LNCAP (cell line): ENCODE measurements at regions not wholly inside any gene's neighbourhood (a gene's known extent, or its start where the extent isn't known, plus 50 kb on each side); places are given as distances from the start of the nearest gene placed in this dataset.

ENCODE experiments used
- CTCF ChIP-seq: fragments of 450-650 bp; IDR thresholded peaks from 2 replicates; pipeline ENCODE4 v1.5.1; 2017; ENCODE audit warnings: mild to moderate bottlenecking

- no peak for TF ChIP-seq CTCF
Observed at GRCh38 chr12:19000836-19001235, 128.7 kb upstream of the PLEKHA5 start.

- TF ChIP-seq CTCF: no peak
Observed at GRCh38 chr12:19002216-19002615, 127.3 kb upstream of the PLEKHA5 start.

DNA sequence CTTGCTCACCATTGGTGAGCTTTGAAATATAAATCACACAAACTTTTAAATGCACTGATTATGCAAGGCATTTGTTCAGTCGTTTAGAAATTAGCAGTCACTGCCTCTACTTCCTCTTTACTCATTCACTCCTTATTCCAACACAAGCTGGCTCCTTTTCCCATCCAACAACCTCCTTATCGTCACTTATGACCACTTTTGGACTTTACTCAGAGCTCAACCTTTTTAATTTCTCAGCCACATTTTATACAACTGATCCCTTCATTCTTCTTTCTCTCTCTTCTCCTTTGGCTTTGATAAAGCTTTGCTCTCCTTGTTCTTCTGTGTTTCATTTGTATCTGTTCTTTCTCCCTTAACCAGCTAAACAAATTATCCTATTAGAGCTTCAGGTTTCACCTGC is 126.4 kb upstream of the PLEKHA5 start:
- no peak for TF ChIP-seq CTCF

DNA sequence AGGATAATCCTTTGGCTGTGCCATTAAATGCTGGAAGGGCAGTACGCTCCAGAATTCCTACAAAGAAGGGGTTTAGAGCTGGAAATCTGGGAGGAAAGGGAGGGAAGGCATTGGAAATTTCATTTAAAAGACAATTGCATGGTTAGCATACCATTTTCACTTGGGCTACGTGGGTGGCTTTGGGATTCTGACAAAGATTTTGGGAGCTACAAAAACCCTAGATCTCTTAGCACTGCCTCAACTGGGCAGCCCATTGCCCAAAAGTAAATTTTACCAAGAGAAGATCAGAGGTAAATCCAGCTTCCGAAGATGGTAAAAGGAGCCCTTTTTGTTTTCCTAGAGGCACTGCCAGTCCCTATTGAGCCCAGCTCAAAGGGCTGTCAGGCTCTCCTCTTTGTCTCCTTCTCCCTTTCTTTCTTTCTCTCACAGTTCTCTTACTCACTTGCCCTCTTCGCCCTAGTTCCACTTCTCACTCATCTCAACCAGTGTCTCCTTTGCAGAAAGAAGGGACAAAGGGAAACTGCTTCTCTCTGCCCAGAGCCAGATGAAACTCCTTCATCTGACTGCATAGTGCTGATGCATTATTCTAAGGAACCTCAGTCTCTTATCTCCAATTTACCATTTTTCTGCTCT is 125.4 kb upstream of the PLEKHA5 start:
- TF ChIP-seq CTCF: no peak

DNA sequence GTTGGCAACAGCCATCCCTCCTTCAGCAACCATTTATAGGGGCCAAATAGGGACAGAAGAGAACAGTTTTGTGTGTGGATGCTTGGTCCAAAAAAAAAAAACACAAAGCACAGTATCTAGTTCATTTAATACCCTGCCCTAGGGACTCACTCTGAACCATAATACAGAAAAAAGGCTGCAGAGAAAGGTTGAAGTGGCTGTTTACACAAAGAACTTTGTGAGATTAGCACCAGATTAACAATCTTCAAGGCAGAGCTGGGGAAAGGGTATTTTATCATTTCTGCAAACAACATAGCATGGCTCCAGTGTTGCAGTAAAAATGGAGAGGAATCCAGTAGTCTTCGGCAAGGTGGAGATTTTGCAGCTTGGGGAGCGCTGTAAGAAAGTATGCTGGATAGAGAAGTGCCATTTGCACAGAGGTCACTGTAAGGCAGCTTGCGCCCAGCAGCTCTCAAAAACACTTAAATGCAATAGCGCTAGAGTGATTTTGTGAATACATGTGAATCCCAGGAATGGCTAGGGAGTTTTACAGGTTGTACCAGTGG is 124.2 kb upstream of the PLEKHA5 start:
- no peak for TF ChIP-seq CTCF

DNA sequence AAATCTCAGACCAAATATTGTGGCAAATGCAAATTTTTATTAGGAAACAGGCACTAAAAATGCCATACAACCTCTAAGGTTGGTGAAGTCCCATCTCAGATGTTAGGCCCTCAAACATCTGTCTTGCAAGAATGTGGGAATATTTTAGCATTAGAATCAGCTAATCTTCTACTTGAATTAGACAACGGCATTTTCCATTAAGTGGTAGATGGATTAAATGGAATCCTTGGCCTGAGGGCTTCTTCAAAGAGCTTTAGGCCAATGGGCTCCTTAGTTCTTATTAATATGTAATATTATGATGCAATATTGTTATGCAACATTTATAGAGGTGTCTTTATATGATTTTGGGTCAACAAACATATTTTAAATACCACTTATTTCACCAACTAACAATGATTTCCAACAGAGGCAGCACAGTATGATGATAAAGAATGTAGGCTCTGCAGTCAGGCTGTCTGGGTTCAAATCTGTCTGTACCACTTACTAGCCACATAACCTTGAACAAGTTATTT is 122.9 kb upstream of the PLEKHA5 start:
- no peak for TF ChIP-seq CTCF

DNA sequence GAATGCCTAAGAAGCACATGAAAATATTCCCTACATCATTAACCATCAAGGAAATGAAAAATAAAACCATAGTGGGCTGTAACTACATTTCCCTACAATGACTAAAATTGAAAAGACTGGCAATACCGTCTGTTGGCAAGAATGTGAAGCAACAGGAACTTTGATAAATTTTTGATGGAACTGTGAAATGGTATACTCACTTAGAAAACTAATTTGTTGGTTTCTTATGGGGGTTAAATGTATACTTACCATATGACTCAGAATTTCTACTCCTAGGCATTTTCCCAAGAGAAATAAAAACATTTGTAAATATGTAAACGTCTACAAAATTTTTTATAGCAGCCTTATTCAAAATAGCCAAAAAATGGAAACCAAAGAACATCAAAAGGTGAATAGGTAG is 121.4 kb upstream of the PLEKHA5 start:
- TF ChIP-seq CTCF: no peak
